IPS-NIHi11 (cell line): ENCODE measurements at regions not wholly inside any gene's neighbourhood (a gene's known extent, or its start where the extent isn't known, plus 50 kb on each side); places are given as distances from the start of the nearest gene placed in this dataset.

Experiments used
- DNase-seq: peaks from one replicate; pipeline ENCODE4 v3.0.0; 2012; ENCODE audit warnings: mixed read lengths, low spot score

- no peak for DNase-seq
These were observed 253.2 kb upstream of the RAB6C start for GRCh38 chr2:129726216-129726615.

- DNase-seq, result no peak
These were observed 252.2 kb upstream of the RAB6C start for GRCh38 chr2:129727286-129727685.

- DNase-seq, result no peak
These were observed 251.2 kb upstream of the RAB6C start for GRCh38 chr2:129728035-129728972.

GRCh38 chr2:129729011-129729410 lies 250.5 kb upstream of the RAB6C start:
- DNase-seq, result no peak

GRCh38 chr2:129729646-129730045 lies 249.8 kb upstream of the RAB6C start:
- DNase-seq, result no peak

GRCh38 chr2:129730979-129731378 lies 248.5 kb upstream of the RAB6C start:
- DNase-seq, result no peak

GRCh38 chr2:129731907-129732629 lies 247.4 kb upstream of the RAB6C start:
- DNase-seq, result no peak

GRCh38 chr2:129732630-129733026 lies 246.8 kb upstream of the RAB6C start:
- DNase-seq, result no peak

- no peak for DNase-seq
These were observed 246.4 kb upstream of the RAB6C start for GRCh38 chr2:129733041-129733440.

- no peak for DNase-seq
These were observed 245.9 kb upstream of the RAB6C start for GRCh38 chr2:129733579-129733978.

GRCh38 chr2:129734343-129735034 lies 245.0 kb upstream of the RAB6C start:
- DNase-seq, result no peak

GRCh38 chr2:129735576-129735975 lies 243.9 kb upstream of the RAB6C start:
- no peak for DNase-seq

- no peak for DNase-seq
These were observed 241.6 kb upstream of the RAB6C start for GRCh38 chr2:129737660-129738527.

- DNase-seq, result no peak
These were observed 240.7 kb upstream of the RAB6C start for GRCh38 chr2:129738799-129739198.

GRCh38 chr2:129740504-129740903 lies 239.0 kb upstream of the RAB6C start:
- DNase-seq, result no peak

GRCh38 chr2:129741165-129741564 lies 238.3 kb upstream of the RAB6C start:
- no peak for DNase-seq

GRCh38 chr2:129741623-129742022 lies 237.8 kb upstream of the RAB6C start:
- DNase-seq, result no peak

GRCh38 chr2:129742415-129743180 lies 236.9 kb upstream of the RAB6C start:
- no peak for DNase-seq

- DNase-seq, result no peak
These were observed 235.3 kb upstream of the RAB6C start for GRCh38 chr2:129744141-129744540.

- peak; percentile 73 for DNase-seq
These were observed 234.8 kb upstream of the RAB6C start for GRCh38 chr2:129744649-129745048.
